GM04503 (cell line): ENCODE measurements at regions not wholly inside any gene's neighbourhood (a gene's known extent, or its start where the extent isn't known, plus 50 kb on each side); places are given as distances from the start of the nearest gene placed in this dataset.

Experiments used
- DNase-seq: peaks from one replicate; pipeline ENCODE4 v3.0.0-alpha.2; 2012; ENCODE audit warnings: low read depth

- DNase-seq, result peak; percentile 80
Observed at GRCh38 chr18:22467760-22468553, 50.2 kb upstream of the CTAGE1 start.

DNA sequence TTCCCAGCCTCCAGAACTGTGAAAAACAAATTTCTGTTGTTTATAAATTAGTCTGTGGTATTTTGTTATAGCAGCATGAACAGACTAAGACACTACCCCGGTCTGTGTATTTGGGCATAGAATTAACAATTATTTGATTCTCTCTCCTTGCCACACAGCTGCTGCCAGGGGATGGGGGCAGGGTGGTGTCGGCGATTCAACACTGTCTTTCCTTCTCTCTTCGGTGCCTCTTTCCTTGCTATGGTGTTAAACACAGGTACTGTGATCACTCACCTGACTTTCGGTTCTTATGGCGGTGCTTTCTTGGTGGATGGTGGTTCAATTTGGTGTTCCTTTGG is 50.8 kb upstream of the CTAGE1 start:
- no peak for DNase-seq

GRCh38 chr18:22469061-22469734 is 51.5 kb upstream of the CTAGE1 start:
- DNase-seq, result no peak

DNA sequence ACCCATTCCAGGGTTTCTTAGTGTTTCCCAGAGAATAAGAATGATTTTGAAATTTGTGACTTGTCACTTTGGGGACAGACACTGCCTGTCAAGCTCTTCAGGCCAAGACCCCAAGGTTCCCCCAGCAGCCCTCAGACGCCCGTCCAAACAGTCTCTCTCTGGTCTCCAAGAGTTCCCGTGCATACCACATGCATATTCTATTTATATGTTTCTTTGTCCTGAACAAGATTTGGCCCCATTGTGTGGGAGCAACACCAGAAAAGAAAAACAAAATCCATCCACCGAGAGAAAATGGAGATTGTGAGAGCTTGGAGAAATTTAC is 52.2 kb upstream of the CTAGE1 start:
- DNase-seq, result no peak

GRCh38 chr18:22470248-22471235 is 52.8 kb upstream of the CTAGE1 start:
- no peak for DNase-seq

DNA sequence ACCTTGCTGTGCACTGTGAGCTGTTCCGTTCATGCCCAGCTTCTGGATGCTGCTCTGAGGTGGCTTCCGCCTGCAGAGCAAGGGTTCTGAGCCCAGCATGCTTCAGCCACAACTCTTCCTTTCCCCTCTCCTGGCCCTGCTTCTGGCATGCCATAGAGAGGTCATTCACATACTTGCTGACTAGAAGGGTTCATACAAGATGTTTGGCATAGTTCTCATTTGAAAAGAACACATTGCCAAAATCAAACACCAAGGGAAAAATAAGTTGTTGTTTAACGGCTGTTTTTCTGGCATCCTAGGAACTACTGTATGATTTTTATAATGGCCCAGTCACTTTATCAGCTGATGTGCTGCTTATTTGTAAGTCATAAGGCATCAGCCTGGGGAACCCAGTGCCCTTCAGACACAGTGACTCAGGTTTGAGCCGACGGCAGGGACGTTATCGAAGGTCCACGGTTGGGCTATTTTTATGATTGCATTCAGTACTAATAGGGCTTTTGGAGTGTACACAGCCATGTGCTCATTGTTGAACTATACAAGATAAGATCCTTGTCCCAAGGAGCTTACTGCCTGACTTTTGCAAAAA is 53.9 kb upstream of the CTAGE1 start:
- peak; percentile 64 for DNase-seq

DNA sequence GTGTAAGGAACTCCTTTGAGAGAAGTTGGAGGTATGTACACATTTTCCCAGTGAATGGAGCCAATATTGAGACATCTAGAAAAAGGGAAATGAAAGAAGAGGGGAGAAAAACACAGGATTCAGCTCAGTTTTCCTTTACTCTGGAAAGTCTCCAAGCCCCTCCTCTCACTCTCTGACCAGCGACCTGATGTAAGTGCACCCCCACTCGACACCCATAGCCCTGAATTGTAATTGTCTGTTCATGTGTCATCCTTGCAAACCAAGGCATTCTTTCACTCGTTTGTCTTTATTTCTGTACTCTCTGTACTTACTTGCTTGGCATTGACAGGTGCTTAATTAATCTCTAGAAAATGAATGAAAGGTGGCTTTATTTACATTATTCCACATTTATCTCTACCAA is 55.7 kb upstream of the CTAGE1 start:
- DNase-seq, result no peak

- no peak for DNase-seq
Observed at GRCh38 chr18:22475426-22476100, 57.8 kb upstream of the CTAGE1 start.

- no peak for DNase-seq
Observed at GRCh38 chr18:22477222-22477621, 59.5 kb upstream of the CTAGE1 start.

DNA sequence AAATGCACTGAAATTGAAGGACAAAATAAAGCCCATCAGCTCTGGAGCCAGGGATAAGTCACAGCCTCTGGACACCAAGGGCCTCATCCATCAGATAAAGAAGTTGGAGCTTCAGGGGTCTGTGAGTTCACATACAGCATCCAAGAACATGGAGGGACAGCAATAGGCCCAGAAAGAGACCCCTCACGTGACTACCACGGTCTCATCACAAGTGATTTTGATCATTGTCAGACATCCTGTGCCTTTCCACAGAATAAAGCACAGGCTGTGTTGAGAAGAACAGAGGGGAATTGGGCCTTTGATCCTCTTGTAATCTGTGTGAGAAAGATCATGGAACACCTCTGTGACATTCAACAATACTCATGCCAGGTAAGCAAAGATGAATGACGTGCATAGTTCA is 65.2 kb upstream of the CTAGE1 start:
- no peak for DNase-seq

GRCh38 chr18:22483407-22483806 is 65.7 kb upstream of the CTAGE1 start:
- no peak for DNase-seq

GRCh38 chr18:22484471-22484870 is 66.8 kb upstream of the CTAGE1 start:
- DNase-seq, result no peak

DNA sequence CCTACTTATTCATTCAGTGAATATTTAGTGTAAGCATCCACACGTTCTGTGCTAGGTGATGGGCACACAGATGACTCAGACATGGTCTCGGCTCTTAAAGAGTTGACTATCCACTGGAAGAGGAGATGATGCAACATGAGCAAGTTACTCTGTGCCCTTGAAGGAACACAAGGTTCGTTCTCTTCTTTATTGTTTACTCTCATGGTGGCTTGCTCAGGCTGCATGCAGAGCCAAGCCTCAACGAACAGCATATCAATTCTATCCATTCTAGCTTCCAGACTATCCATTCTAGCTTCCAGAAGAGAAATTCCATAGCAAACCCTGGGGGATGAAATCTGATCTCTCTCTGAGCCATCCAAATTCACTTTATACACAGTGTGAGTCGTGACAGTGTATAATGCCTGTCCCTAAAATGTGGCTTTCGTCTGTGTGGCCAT is 68.1 kb upstream of the CTAGE1 start:
- no peak for DNase-seq

- DNase-seq, result no peak
Observed at GRCh38 chr18:22486667-22487066, 69.0 kb upstream of the CTAGE1 start.

GRCh38 chr18:22488554-22488953 is 70.8 kb upstream of the CTAGE1 start:
- DNase-seq, result no peak

GRCh38 chr18:22489704-22490103 is 72.0 kb upstream of the CTAGE1 start:
- no peak for DNase-seq

GRCh38 chr18:22490429-22490846 is 72.7 kb upstream of the CTAGE1 start:
- DNase-seq, result no peak

DNA sequence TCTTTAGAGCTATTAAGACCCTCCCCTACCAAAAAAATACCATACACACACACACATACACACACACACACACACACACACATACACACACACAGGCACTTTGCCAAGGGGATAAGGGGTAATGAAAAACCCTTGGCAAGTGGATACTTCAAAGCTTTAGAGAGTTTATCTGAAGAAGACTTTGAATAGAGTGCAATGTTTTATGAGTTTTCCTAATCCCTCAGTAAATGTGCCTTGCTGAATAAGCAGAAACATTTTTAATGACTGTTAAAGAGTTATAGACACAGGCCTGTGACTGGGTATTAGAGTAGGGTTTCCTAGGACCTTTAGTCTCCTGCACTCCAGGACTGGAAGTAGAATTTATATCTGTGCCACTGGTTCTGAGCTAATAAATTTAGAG is 75.5 kb upstream of the CTAGE1 start:
- DNase-seq, result no peak

DNA sequence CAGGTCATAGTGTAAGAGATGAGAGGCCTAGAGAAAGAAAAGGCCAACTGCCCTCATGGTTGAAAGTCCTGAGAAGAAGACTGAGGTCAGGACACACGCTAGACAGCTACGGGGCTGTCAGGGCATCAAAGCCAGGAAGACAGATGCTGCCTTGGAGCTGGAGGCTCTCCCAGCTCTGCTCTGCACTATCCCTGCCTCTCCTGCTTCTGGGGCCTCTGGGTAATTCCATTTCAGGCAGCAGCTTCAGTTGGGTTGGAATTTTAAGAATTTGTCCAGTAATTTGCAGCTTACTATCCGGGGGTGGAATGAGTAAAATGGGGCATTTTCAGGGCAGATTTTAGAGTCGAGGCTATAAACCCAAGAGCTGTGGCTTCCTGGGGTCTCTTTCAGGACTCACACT is 76.2 kb upstream of the CTAGE1 start:
- peak; percentile 70 for DNase-seq

DNA sequence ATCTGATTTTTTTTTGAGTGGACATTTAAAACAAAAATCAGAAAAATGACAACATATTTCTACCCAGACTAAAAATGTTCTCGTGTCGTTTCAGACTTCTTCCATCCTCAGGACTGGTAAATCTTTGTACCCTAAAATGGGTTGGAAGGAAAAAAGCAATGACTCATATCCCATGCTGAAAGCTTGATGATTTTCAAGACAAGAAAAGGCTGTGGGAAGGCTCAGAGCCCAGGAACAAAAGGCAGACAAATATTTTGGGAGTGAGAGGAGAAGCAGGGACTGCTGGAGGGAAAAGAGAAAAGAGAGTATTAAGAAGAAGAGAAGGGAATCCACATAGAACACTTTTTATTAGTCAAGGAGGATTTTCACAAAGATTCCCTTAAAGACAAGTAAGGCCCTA is 77.1 kb upstream of the CTAGE1 start:
- peak; percentile 68 for DNase-seq

DNA sequence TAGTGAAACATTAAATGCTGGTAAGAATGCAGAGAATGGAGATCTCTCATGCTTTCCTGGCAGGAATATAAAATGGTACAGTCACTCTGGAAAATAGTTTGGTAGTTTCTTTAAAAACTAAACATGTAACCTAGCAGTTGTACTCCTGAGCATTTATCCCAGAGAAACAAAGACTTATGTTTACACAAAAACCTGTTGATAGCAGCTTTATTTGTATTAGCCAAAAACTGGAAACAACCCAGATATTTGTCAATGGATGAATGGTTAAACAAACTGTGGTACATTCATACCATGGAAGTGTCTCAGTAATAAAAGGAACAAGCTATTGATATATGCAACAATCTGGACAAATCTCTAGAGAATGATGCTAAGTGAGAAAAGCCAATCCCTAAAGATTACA is 81.7 kb upstream of the CTAGE1 start:
- no peak for DNase-seq

DNA sequence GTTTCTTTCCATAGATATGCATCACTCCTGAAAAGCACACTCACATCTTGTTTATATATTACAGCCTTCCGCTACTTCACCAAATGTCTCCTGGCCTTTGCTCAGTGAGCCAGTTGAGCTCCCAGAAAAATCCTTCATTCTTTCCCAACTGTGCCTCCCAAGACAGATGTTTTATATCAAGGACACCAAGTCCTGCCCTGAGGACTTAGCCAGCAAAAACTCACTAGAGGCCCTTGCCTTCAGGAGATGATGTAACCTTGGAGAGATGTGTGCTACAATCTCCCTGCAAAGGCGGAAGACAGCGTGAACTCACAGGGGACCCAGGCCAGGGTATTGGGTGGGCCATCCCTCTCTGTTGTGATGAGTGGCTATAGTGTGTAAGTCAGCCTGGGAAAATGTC is 86.1 kb upstream of the CTAGE1 start:
- DNase-seq, result peak; percentile 57
